ENCODE measurements at regions not wholly inside any gene's neighbourhood (a gene's known extent, or its start where the extent isn't known, plus 50 kb on each side); places are given as distances from the start of the nearest gene placed in this dataset.

- TF ChIP-seq CTCF (IDR thresholded peaks at IDR 0.05) (no peak), POLR2A (IDR thresholded peaks at IDR 0.05) (no peak), EP300 (IDR thresholded peaks at IDR 0.05) (no peak)
Observed at GRCh38 chr10:62745581-62745980, 58.9 kb upstream of the ADO start.

Data from tibial nerve (tissue), 4 donors.